PC-9 (cell line): ENCODE measurements at regions not wholly inside any gene's neighbourhood (a gene's known extent, or its start where the extent isn't known, plus 50 kb on each side); places are given as distances from the start of the nearest gene placed in this dataset.
A peak's percentile ranks its signal among the peaks of the same experiment; 100 is the strongest.
"Not testable (repeated sequence)": the region's sequence is repeated elsewhere in the genome, so short reads cannot be mapped to it uniquely, and the experiment has no call there.

Experiments used
- BruUV-seq: library from RNA; stranded (reverse); fragments of 400-500 nt; replicated peaks from 2 replicates; lab custom pipeline; 2021; lab: Mats Ljungman, UMichigan
- CTCF ChIA-PET: fragments of 300-600 bp; sonication (Branson Sonifier 250); formaldehyde crosslinking; loops from one replicate; lab custom pipeline; 2022; ENCODE audit warnings: antibody characterized with exemption; lab: Charles Lee
- POLR2A ChIA-PET: fragments of 300-600 bp; sonication (Branson Sonifier 250); formaldehyde crosslinking; loops from one replicate; lab custom pipeline; 2022; ENCODE audit warnings: antibody characterized with exemption; ENCODE audit not compliant: unreplicated experiment; lab: Charles Lee
- DNase-seq, 2 experiments: peaks; one replicate each; pipeline versions ENCODE4 v3.0.0 to v3.0.0-alpha.2; 2015 to 2022; ENCODE audit warnings: mixed read lengths in 1 of 2
- H2AFZ ChIP-seq: fragments of 200-600 bp; sonication (generic); 2 replicates; pipeline ENCODE4 v1.8.1; 2017; ENCODE audit warnings: antibody characterized with exemption
- H3F3A ChIP-seq: fragments of 200-600 bp; sonication (generic); 2 replicates; pipeline ENCODE4 v1.8.1; 2017; ENCODE audit warnings: antibody characterized with exemption, mild to moderate bottlenecking, low read depth; ENCODE audit not compliant: insufficient read depth
- H3K27ac ChIP-seq: fragments of 200-600 bp; sonication (generic); 2 replicates; pipeline ENCODE4 v1.6.1; 2016; ENCODE audit warnings: mixed run types
- H3K27me3 ChIP-seq: fragments of 200-600 bp; sonication (generic); 2 replicates; pipeline ENCODE4 v1.6.1; 2016; ENCODE audit warnings: low read depth, mixed run types; ENCODE audit not compliant: insufficient read depth
- H3K36me3 ChIP-seq: fragments of 200-600 bp; sonication (generic); 2 replicates; pipeline ENCODE4 v1.6.1; 2016; ENCODE audit warnings: low read depth, mixed run types
- H3K4me1 ChIP-seq: fragments of 200-600 bp; sonication (generic); replicated peaks from 2 replicates; pipeline ENCODE4 v1.6.1; 2016; ENCODE audit warnings: mixed run types; ENCODE audit not compliant: insufficient read depth
- H3K4me2 ChIP-seq: fragments of 200-600 bp; sonication (generic); 2 replicates; pipeline ENCODE4 v1.6.1; 2017; ENCODE audit warnings: mixed run types
- H3K4me3 ChIP-seq: fragments of 200-600 bp; sonication (generic); 2 replicates; pipeline ENCODE4 v1.6.1; 2016; ENCODE audit warnings: mixed run types
- H3K79me2 ChIP-seq: fragments of 200-600 bp; sonication (generic); 2 replicates; pipeline ENCODE4 v1.6.1; 2017; ENCODE audit warnings: low read depth, mixed run types
- H3K9me2 ChIP-seq: fragments of 200-600 bp; sonication (generic); 2 replicates; pipeline ENCODE4 v1.8.1; 2017; ENCODE audit warnings: mild to moderate bottlenecking; ENCODE audit not compliant: insufficient read depth
- H3K9me3 ChIP-seq: fragments of 200-600 bp; sonication (generic); 2 replicates; pipeline ENCODE4 v1.8.1; 2016; ENCODE audit warnings: low read depth; ENCODE audit not compliant: insufficient read depth
- H4K20me1 ChIP-seq: fragments of 200-600 bp; sonication (generic); 2 replicates; pipeline ENCODE4 v1.8.1; 2017; ENCODE audit not compliant: insufficient read depth
- CTCF ChIP-seq: fragments of 200-600 bp; sonication (generic); conservative IDR thresholded peaks from 2 replicates; pipeline ENCODE4 v1.6.1; 2017; ENCODE audit warnings: mixed run types, antibody characterized with exemption, mild to moderate bottlenecking, moderate library complexity
- intact Hi-C: fragments of 100-400 bp; cut with micrococcal nuclease; formaldehyde crosslinking; loops from one replicate; pipeline ENCODE4 v1.10.0; 2022; ENCODE audit not compliant: unreplicated experiment

DNA sequence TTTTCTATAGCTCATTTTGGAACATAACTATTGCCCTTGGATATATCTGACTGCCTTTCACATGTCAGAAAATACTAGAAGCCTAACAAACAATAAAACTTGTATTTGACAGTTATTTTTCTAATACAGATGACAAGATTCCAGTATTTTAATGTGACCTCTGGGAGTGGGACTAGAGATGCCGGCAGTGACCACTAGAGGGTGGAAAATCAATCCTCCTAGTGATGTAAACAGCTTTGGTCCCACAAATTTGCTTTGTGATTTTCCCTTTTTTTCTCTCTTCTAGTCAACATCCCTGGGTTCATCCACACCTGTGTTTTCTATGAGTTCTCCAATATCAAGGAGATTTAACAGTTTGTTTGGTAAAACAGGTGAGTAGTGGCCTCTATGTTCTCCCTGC lies 615.1 kb downstream of the SPATA31A6 start:
- H3K27me3 ChIP-seq, BruUV-seq, POLR2A ChIA-PET, CTCF ChIA-PET, H3K36me3 ChIP-seq, H3K4me3 ChIP-seq, H3F3A ChIP-seq, H4K20me1 ChIP-seq, H3K4me1 ChIP-seq, H3K9me2 ChIP-seq, H2AFZ ChIP-seq, H3K4me2 ChIP-seq, intact Hi-C loops, H3K79me2 ChIP-seq, H3K9me3 ChIP-seq, H3K27ac ChIP-seq: not testable (repeated sequence)
- TF ChIP-seq CTCF = peak; percentile 63
- DNase-seq = peak in 1 of 2 experiments; percentile 7

DNA sequence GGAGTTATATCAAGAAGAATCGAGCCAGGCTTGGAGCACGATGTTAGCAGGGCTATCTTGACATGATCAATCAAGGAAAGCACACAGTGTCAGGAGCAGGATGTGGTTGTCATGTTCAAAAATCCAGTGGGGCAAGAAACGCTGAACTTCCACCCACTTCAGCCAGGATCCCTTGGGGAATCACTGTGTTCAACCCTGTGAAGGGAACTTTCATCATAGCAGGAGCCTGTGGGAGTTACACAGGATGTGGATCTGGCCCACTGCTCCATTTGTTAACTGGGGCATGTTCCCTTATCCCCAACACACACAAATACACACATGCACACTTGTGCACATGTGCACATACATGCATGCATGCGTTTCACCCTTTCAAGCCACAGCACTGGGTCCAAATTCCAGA lies 619.3 kb downstream of the SPATA31A6 start:
- H3K9me3 ChIP-seq, H3K27me3 ChIP-seq, H3K36me3 ChIP-seq, H3F3A ChIP-seq, H3K79me2 ChIP-seq, H4K20me1 ChIP-seq, CTCF ChIA-PET, DNase-seq, intact Hi-C loops, BruUV-seq, H3K4me2 ChIP-seq, H2AFZ ChIP-seq, H3K9me2 ChIP-seq, H3K27ac ChIP-seq, POLR2A ChIA-PET, H3K4me1 ChIP-seq, H3K4me3 ChIP-seq: not testable (repeated sequence)

- H3F3A ChIP-seq, H3K27me3 ChIP-seq, H3K27ac ChIP-seq, H2AFZ ChIP-seq, CTCF ChIA-PET, H3K4me1 ChIP-seq, H3K79me2 ChIP-seq, H3K4me3 ChIP-seq, H3K36me3 ChIP-seq, intact Hi-C loops, DNase-seq, POLR2A ChIA-PET, H3K9me3 ChIP-seq, H4K20me1 ChIP-seq, H3K4me2 ChIP-seq, BruUV-seq, H3K9me2 ChIP-seq: not testable (repeated sequence)
Observed at GRCh38 chr9:42806674-42807073, 623.2 kb downstream of the SPATA31A6 start.

GRCh38 chr9:42821468-42821867 lies 638.0 kb downstream of the SPATA31A6 start:
- H3F3A ChIP-seq, POLR2A ChIA-PET, H3K4me1 ChIP-seq, H3K27ac ChIP-seq, H3K9me2 ChIP-seq, CTCF ChIA-PET, BruUV-seq, H4K20me1 ChIP-seq, H3K79me2 ChIP-seq, DNase-seq, H3K4me2 ChIP-seq, intact Hi-C loops, H3K4me3 ChIP-seq, H3K36me3 ChIP-seq, H2AFZ ChIP-seq, H3K9me3 ChIP-seq, H3K27me3 ChIP-seq: not testable (repeated sequence)

DNA sequence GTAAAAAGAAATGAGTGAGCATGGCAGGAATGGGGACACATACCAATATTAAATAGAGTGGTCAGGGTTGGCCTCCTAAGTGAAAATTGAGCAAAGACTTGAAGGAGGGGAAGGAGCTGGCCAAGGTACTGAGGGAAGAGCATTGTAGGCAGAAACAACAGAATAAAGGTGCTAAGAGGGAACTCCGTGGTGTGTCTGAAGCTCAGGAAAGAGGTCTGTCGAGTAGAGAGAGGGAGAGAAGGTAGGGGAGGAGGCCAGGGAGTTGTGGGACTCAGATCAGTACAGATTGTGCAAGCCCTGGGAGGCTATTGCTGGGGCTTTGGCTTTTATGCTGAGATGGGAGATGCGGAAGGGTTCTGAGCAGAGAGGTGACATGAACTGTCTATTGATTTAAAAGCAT lies 664.7 kb downstream of the SPATA31A6 start:
- H3K9me2 ChIP-seq, H3K79me2 ChIP-seq, H3K4me1 ChIP-seq, H3K4me2 ChIP-seq, CTCF ChIA-PET, H3F3A ChIP-seq, H3K27ac ChIP-seq, intact Hi-C loops, H3K9me3 ChIP-seq, H3K4me3 ChIP-seq, H4K20me1 ChIP-seq, H2AFZ ChIP-seq, DNase-seq, H3K36me3 ChIP-seq, BruUV-seq, POLR2A ChIA-PET: not testable (repeated sequence)
- peaks cover 11% of the 10 kb centered on the region; the same call in 1 of the 2 replicates for H3K27me3 ChIP-seq

GRCh38 chr9:42850896-42851693 lies 667.6 kb downstream of the SPATA31A6 start:
- H3K27me3 ChIP-seq, DNase-seq, H3K9me3 ChIP-seq, H3K4me2 ChIP-seq, H4K20me1 ChIP-seq, H3K4me3 ChIP-seq, H3K36me3 ChIP-seq, CTCF ChIA-PET, intact Hi-C loops, POLR2A ChIA-PET, H2AFZ ChIP-seq, H3K9me2 ChIP-seq, H3F3A ChIP-seq, H3K79me2 ChIP-seq, BruUV-seq, H3K4me1 ChIP-seq, H3K27ac ChIP-seq: not testable (repeated sequence)

DNA sequence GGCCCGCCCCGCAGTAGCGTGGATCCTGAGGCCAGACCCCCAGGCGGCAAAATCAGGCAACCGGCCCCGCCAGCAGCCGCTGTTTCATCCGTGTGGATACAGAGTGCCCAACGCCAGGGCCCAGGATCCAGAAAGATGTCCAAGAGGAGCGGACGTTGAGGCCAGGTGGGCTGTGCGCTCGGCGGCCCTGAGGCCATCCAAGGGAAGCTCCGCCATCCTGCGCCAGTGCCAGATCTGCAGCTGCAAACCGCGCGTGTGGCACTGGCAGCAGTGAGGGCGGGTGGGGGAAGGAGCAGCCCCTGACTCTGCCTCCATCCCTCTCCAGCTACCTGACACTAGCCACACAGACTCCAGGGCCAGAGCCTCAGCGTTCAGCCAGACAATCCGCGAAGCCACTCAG lies 668.2 kb downstream of the SPATA31A6 start:
- H4K20me1 ChIP-seq, H3K9me3 ChIP-seq, H3K79me2 ChIP-seq, H3K27ac ChIP-seq, intact Hi-C loops, DNase-seq, H2AFZ ChIP-seq, BruUV-seq, H3K4me1 ChIP-seq, H3K36me3 ChIP-seq, H3K27me3 ChIP-seq, H3K4me2 ChIP-seq, H3K9me2 ChIP-seq, H3F3A ChIP-seq, POLR2A ChIA-PET, CTCF ChIA-PET, H3K4me3 ChIP-seq: not testable (repeated sequence)
